ENCODE measurements at regions not wholly inside any gene's neighbourhood (a gene's known extent, or its start where the extent isn't known, plus 50 kb on each side); places are given as distances from the start of the nearest gene placed in this dataset.
A peak's percentile ranks its signal among the peaks of the same experiment; 100 is the strongest.

- H3K27me3 Mint-ChIP-seq (ENCODE audit: low read depth), result peaks cover 4% of the 10 kb centered on the region
- H3K9me3 Mint-ChIP-seq, result no peaks in the 10 kb centered on the region
- H3K27ac Mint-ChIP-seq, result no peak overlapping the region
- H3K36me3 Mint-ChIP-seq (ENCODE audit: low read depth), result no peaks in the 10 kb centered on the region
- no peak overlapping the region for H3K4me3 Mint-ChIP-seq
- TF ChIP-seq CTCF (IDR thresholded peaks at IDR 0.05; ENCODE audit: unreplicated experiment in 3 of 3), result no peak
- peaks cover 26% of the 10 kb centered on the region for H3K4me1 Mint-ChIP-seq
Measured at GRCh38 chr14:51431741-51432140, 191.7 kb downstream of the TMX1 start.

GRCh38 chr14:51432302-51432948, 192.4 kb downstream of the TMX1 start:
- no peak overlapping the region for H3K27ac Mint-ChIP-seq
- peaks cover 26% of the 10 kb centered on the region for H3K4me1 Mint-ChIP-seq
- H3K9me3 Mint-ChIP-seq, result no peaks in the 10 kb centered on the region
- H3K36me3 Mint-ChIP-seq (ENCODE audit: low read depth), result no peaks in the 10 kb centered on the region
- no peak for TF ChIP-seq CTCF (IDR thresholded peaks at IDR 0.05; ENCODE audit: unreplicated experiment in 3 of 3)
- no peak overlapping the region for H3K4me3 Mint-ChIP-seq
- H3K27me3 Mint-ChIP-seq (ENCODE audit: low read depth), result peaks cover 4% of the 10 kb centered on the region

- no peak for TF ChIP-seq CTCF (IDR thresholded peaks at IDR 0.05; ENCODE audit: unreplicated experiment in 3 of 3)
- no peak overlapping the region for H3K27ac Mint-ChIP-seq
- H3K27me3 Mint-ChIP-seq (ENCODE audit: low read depth), result peaks cover 4% of the 10 kb centered on the region
- no peak overlapping the region for H3K4me3 Mint-ChIP-seq
- H3K4me1 Mint-ChIP-seq, result peaks cover under 1% of the 10 kb centered on the region
- H3K36me3 Mint-ChIP-seq (ENCODE audit: low read depth), result no peaks in the 10 kb centered on the region
- H3K9me3 Mint-ChIP-seq, result no peaks in the 10 kb centered on the region
Measured at GRCh38 chr14:51436630-51437029, 196.6 kb downstream of the TMX1 start.

- H3K27me3 Mint-ChIP-seq (ENCODE audit: low read depth), result peaks cover 3% of the 10 kb centered on the region
- no peaks in the 10 kb centered on the region for H3K9me3 Mint-ChIP-seq
- no peak overlapping the region for H3K4me3 Mint-ChIP-seq
- TF ChIP-seq CTCF (IDR thresholded peaks at IDR 0.05; ENCODE audit: unreplicated experiment in 3 of 3), result no peak
- H3K27ac Mint-ChIP-seq, result no peak overlapping the region
- no peaks in the 10 kb centered on the region for H3K36me3 Mint-ChIP-seq (ENCODE audit: low read depth)
- peaks cover 22% of the 10 kb centered on the region for H3K4me1 Mint-ChIP-seq
Measured at GRCh38 chr14:51439896-51440295, 199.8 kb downstream of the TMX1 start.

GRCh38 chr14:51441001-51441400, 201.0 kb downstream of the TMX1 start:
- Mint-ChIP-seq H3K4me3 (no peak overlapping the region), H3K27ac (no peak overlapping the region), H3K27me3 (ENCODE audit: low read depth) (peaks cover 3% of the 10 kb centered on the region), H3K4me1 (peaks cover 22% of the 10 kb centered on the region), H3K36me3 (ENCODE audit: low read depth) (no peaks in the 10 kb centered on the region), H3K9me3 (no peaks in the 10 kb centered on the region)
- TF ChIP-seq CTCF (IDR thresholded peaks at IDR 0.05; ENCODE audit: unreplicated experiment in 3 of 3), result no peak

GRCh38 chr14:51442513-51443175, 202.6 kb downstream of the TMX1 start:
- TF ChIP-seq CTCF (IDR thresholded peaks at IDR 0.05; ENCODE audit: unreplicated experiment in 3 of 3), result no peak
- Mint-ChIP-seq H3K4me1 (peaks cover 32% of the 10 kb centered on the region), H3K27me3 (ENCODE audit: low read depth) (peaks cover 7% of the 10 kb centered on the region), H3K4me3 (no peak overlapping the region), H3K27ac (peak overlapping the region; percentile 4 to 62 (median 28)), H3K9me3 (no peaks in the 10 kb centered on the region), H3K36me3 (ENCODE audit: low read depth) (no peaks in the 10 kb centered on the region)

All from nephron (organoid).